Neural cell (in vitro differentiated cells): ENCODE measurements at regions not wholly inside any gene's neighbourhood (a gene's known extent, or its start where the extent isn't known, plus 50 kb on each side); places are given as distances from the start of the nearest gene placed in this dataset.

Experiments used
- TAF1 ChIP-seq: IDR thresholded peaks from 2 replicates; pipeline ENCODE4 v1.6.1; 2012; ENCODE audit warnings: low read depth
- TF ChIP-seq, protein P1 (sequence below): fragments of 450-650 bp; IDR thresholded peaks from 2 replicates; pipeline ENCODE4 v1.5.1; 2014; ENCODE audit warnings: antibody characterized with exemption, mild to moderate bottlenecking, moderate library complexity; ENCODE audit not compliant: poor library complexity, severe bottlenecking

GRCh38 chr16:51801635-51802034 lies 650.6 kb upstream of the SALL1 start:
- TF ChIP-seq, protein P1, sequence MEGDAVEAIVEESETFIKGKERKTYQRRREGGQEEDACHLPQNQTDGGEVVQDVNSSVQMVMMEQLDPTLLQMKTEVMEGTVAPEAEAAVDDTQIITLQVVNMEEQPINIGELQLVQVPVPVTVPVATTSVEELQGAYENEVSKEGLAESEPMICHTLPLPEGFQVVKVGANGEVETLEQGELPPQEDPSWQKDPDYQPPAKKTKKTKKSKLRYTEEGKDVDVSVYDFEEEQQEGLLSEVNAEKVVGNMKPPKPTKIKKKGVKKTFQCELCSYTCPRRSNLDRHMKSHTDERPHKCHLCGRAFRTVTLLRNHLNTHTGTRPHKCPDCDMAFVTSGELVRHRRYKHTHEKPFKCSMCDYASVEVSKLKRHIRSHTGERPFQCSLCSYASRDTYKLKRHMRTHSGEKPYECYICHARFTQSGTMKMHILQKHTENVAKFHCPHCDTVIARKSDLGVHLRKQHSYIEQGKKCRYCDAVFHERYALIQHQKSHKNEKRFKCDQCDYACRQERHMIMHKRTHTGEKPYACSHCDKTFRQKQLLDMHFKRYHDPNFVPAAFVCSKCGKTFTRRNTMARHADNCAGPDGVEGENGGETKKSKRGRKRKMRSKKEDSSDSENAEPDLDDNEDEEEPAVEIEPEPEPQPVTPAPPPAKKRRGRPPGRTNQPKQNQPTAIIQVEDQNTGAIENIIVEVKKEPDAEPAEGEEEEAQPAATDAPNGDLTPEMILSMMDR = no peak
- no peak for TF ChIP-seq TAF1
